PC-3 (cell line): ENCODE measurements at regions not wholly inside any gene's neighbourhood (a gene's known extent, or its start where the extent isn't known, plus 50 kb on each side); places are given as distances from the start of the nearest gene placed in this dataset.
"Not testable (repeated sequence)": the region's sequence is repeated elsewhere in the genome, so short reads cannot be mapped to it uniquely, and the experiment has no call there.

Experiments
- ATAC-seq: fragments of 200-7000 bp; cut with Tn5 transposase; 2 replicates; pipeline ENCODE4 v1.9.1; 2020; ENCODE audit warnings: mild to moderate bottlenecking, moderate library complexity
- BruUV-seq: library from RNA; stranded (reverse); fragments of 400-500 nt; replicated peaks from 2 replicates; lab custom pipeline; 2021; lab: Mats Ljungman, UMichigan
- CTCF ChIA-PET: fragments of 300-600 bp; sonication (Branson Sonifier 250); formaldehyde crosslinking; loops from one replicate; lab custom pipeline; 2022; ENCODE audit warnings: antibody characterized with exemption; lab: Charles Lee
- POLR2A ChIA-PET: fragments of 300-600 bp; sonication (Branson Sonifier 250); formaldehyde crosslinking; loops from one replicate; lab custom pipeline; 2022; ENCODE audit warnings: antibody characterized with exemption; ENCODE audit not compliant: unreplicated experiment; lab: Charles Lee
- DNase-seq: peaks from one replicate; pipeline ENCODE4 v3.0.0-alpha.2; 2015
- H2AFZ ChIP-seq: fragments of 300-600 bp; sonication (generic); 2 replicates; pipeline ENCODE4 v1.6.0; 2016; ENCODE audit warnings: antibody characterized with exemption, low read length
- H3F3A ChIP-seq: fragments of 300-600 bp; sonication (generic); one replicate; pipeline ENCODE4 v1.6.0; 2017; ENCODE audit warnings: antibody characterized with exemption, low read length, control low read depth, mild to moderate bottlenecking; ENCODE audit not compliant: unreplicated experiment
- H3K27ac ChIP-seq: fragments of 300-600 bp; sonication (generic); 2 replicates; pipeline ENCODE4 v1.5.1; 2016; ENCODE audit warnings: mild to moderate bottlenecking, low read length
- H3K27me3 ChIP-seq: fragments of 300-600 bp; sonication (generic); 2 replicates; pipeline ENCODE4 v1.6.1; 2016; ENCODE audit warnings: low read length, mixed read lengths
- H3K36me3 ChIP-seq: fragments of 300-600 bp; sonication (generic); 2 replicates; pipeline ENCODE4 v1.6.1; 2016; ENCODE audit warnings: low read depth, mixed run types, low read length, mixed read lengths
- H3K4me1 ChIP-seq: fragments of 300-600 bp; sonication (generic); 2 replicates; pipeline ENCODE4 v1.5.1; 2016; ENCODE audit warnings: low read length; ENCODE audit not compliant: insufficient read depth
- H3K4me2 ChIP-seq: fragments of 300-600 bp; sonication (generic); 2 replicates; pipeline ENCODE4 v1.6.0; 2016; ENCODE audit warnings: low read length
- H3K4me3 ChIP-seq: fragments of 300-600 bp; sonication (generic); 2 replicates; pipeline ENCODE4 v1.5.1; 2016; ENCODE audit warnings: mild to moderate bottlenecking, low read length, mixed read lengths
- H3K79me2 ChIP-seq: fragments of 300-600 bp; sonication (generic); 2 replicates; pipeline ENCODE4 v1.6.1; 2017; ENCODE audit warnings: low read length, mixed read lengths
- H3K9ac ChIP-seq: fragments of 300-600 bp; sonication (generic); 2 replicates; pipeline ENCODE4 v1.6.0; 2016; ENCODE audit warnings: mild to moderate bottlenecking, low read length
- H3K9me2 ChIP-seq: fragments of 300-600 bp; sonication (generic); replicated peaks from 2 replicates; pipeline ENCODE4 v1.6.1; 2016; ENCODE audit warnings: mixed run types, low read length, mixed read lengths
- H3K9me3 ChIP-seq: fragments of 300-600 bp; sonication (generic); 2 replicates; pipeline ENCODE4 v1.6.1; 2016; ENCODE audit warnings: low read length, mixed read lengths
- H4K20me1 ChIP-seq: fragments of 300-600 bp; sonication (generic); 2 replicates; pipeline ENCODE4 v1.6.1; 2016; ENCODE audit warnings: low read length, mixed read lengths
- CTCF ChIP-seq: fragments of 300-600 bp; sonication (generic); conservative IDR thresholded peaks from 2 replicates; pipeline ENCODE4 v1.5.1; 2017; ENCODE audit warnings: antibody characterized with exemption, low read depth, mild to moderate bottlenecking, low read length
- EZH2phosphoT487 ChIP-seq: fragments of 300-600 bp; sonication (generic); IDR thresholded peaks from 2 replicates; pipeline ENCODE4 v1.6.1; 2018; ENCODE audit warnings: mild to moderate bottlenecking, antibody characterized with exemption, low read length, borderline replicate concordance
- intact Hi-C: fragments of 100-400 bp; cut with micrococcal nuclease; formaldehyde crosslinking; loops from 2 replicates; pipeline ENCODE4 v1.9.0; 2023

DNA sequence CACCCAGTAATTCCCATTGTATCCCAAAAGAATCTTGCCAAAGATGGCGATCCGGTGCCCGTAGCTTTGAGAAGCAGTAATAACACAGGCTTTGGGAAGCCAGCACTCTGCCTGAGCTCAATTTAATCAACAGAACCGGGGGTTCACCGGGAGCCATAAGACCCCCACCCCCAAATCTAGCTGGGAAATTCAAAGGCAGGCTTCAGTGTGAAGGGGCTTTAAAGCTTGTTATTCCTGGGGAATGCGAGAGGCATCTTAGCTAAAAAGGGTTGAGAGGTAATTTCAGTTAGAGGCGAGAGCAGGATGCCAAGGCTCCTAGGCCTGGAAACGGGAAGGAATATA is 78.4 kb upstream of the METTL9 start:
- BruUV-seq, H3K4me3 ChIP-seq, H3K4me1 ChIP-seq, ATAC-seq, H3K9me3 ChIP-seq, CTCF ChIA-PET, H3K4me2 ChIP-seq, H3K9me2 ChIP-seq, H3F3A ChIP-seq, H3K9ac ChIP-seq, H3K36me3 ChIP-seq, DNase-seq, H3K27ac ChIP-seq, intact Hi-C loops, H3K27me3 ChIP-seq, POLR2A ChIA-PET, H2AFZ ChIP-seq: not testable (repeated sequence)
- peaks cover 32% of the 10 kb centered on the region for H3K79me2 ChIP-seq
- peaks cover 11% of the 10 kb centered on the region; the same call in 1 of the 2 replicates for H4K20me1 ChIP-seq

DNA sequence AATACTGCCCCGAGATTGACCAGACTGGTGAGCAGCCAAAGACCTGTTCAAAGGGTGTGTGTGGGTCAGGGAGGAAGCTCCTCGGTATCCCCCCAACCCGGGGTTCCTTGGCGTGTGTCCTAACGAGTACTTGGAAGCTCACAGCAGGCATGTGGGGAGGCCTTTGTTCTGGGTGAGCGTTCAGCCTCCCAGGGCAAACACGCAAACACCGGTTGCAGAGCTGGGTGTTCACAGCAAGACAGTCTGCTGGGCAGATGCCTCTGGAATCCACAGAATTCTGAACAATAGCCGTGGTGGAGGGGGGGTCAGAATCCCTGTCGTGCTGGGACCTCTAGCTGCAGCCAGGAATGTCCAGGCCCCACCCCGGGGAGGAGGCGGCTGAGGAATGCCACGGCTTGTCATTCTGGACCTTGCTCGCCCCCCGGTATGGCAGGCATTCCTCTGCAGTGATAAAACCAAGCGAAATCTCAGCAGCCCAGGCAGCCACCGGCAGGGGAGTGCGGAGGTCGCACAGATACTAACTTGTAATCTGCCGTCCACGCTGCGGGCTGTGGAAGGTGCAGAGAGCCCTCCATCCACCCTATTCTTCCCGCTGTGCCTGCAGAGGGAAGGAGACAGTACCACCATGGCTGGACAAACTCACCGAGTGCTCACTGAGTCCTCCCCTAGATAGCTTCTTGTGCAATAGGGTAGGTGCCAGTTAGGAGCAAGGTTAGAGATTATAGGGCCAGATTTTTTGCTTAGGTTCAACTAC is 77.8 kb upstream of the METTL9 start:
- H3K4me2 ChIP-seq, H3K9me2 ChIP-seq, H3K9ac ChIP-seq, H3F3A ChIP-seq, intact Hi-C loops, ATAC-seq, H3K27ac ChIP-seq, H3K36me3 ChIP-seq, H3K27me3 ChIP-seq, BruUV-seq, H4K20me1 ChIP-seq, H3K9me3 ChIP-seq, H2AFZ ChIP-seq, CTCF ChIA-PET, POLR2A ChIA-PET, H3K4me3 ChIP-seq, H3K4me1 ChIP-seq: not testable (repeated sequence)
- DNase-seq, result peak; percentile 9
- H3K79me2 ChIP-seq, result peaks cover 28% of the 10 kb centered on the region

DNA sequence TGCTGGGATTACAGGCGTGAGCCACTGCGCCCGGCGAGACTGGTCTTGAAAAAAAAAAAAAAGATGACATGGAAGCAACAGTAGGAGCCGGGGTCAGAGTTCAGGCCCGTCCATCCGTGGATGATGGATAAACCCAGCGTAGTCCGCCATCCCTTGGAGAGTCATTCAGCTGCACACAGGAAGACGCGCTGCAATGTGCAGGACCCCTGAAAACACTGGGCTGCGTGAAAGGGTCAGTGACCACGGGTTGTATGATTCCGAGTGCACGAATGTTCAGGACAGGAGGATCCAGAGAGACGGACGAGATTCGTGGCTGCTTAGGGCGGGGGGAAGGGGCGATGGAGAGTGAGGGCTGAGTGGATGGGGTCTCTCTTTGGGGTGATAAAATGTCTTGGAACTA is 76.5 kb upstream of the METTL9 start:
- H3K4me2 ChIP-seq, BruUV-seq, H3K9me3 ChIP-seq, H3K4me3 ChIP-seq, H3K4me1 ChIP-seq, H3K9me2 ChIP-seq, H3F3A ChIP-seq, DNase-seq, H3K9ac ChIP-seq, POLR2A ChIA-PET, H3K27me3 ChIP-seq, CTCF ChIA-PET, H2AFZ ChIP-seq, ATAC-seq, H4K20me1 ChIP-seq, H3K27ac ChIP-seq, intact Hi-C loops, H3K36me3 ChIP-seq: not testable (repeated sequence)
- peaks cover 19% of the 10 kb centered on the region for H3K79me2 ChIP-seq

GRCh38 chr16:21523411-21524067 is 75.8 kb upstream of the METTL9 start:
- H3K27me3 ChIP-seq, result no peaks in the 10 kb centered on the region
- H3K36me3 ChIP-seq, result no peaks in the 10 kb centered on the region
- peaks cover 12% of the 10 kb centered on the region for H3K79me2 ChIP-seq
- ChIA-PET CTCF (no interaction called here), POLR2A (no interaction called here)
- no peak overlapping the region for H2AFZ ChIP-seq
- no peaks in the 10 kb centered on the region for H3K9me3 ChIP-seq
- no peaks in the 10 kb centered on the region for H3K9me2 ChIP-seq
- H3K4me3 ChIP-seq, result no peak overlapping the region
- TF ChIP-seq EZH2phosphoT487 (no peak), CTCF (no peak)
- ATAC-seq (no peak), DNase-seq (no peak)
- no TSS peak for BruUV-seq
- no peak overlapping the region for H3K27ac ChIP-seq
- H3K9ac ChIP-seq, result no peak overlapping the region
- 0 out of 2 replicates have a peak, but pooled peaks cover under 1% of the 10 kb centered on the region for H4K20me1 ChIP-seq
- no peaks in the 10 kb centered on the region for H3F3A ChIP-seq
- H3K4me2 ChIP-seq, result no peak overlapping the region
- no peaks in the 10 kb centered on the region for H3K4me1 ChIP-seq
- intact Hi-C loops, result no loop called here
